ENCODE measurements at regions not wholly inside any gene's neighbourhood (a gene's known extent, or its start where the extent isn't known, plus 50 kb on each side); places are given as distances from the start of the nearest gene placed in this dataset.
"Not testable (repeated sequence)": the region's sequence is repeated elsewhere in the genome, so short reads cannot be mapped to it uniquely, and the experiment has no call there.

GRCh38 chr2:220347626-220348025 lies 720.2 kb downstream of the SLC4A3 start:
- H3K36me3 ChIP-seq (ENCODE audit: insufficient read depth, low read length) = no peaks in the 10 kb centered on the region
- H3K4me3 ChIP-seq (ENCODE audit: low read length) = no peak overlapping the region
- H3K27me3 ChIP-seq (ENCODE audit: insufficient read depth, low read length) = no peaks in the 10 kb centered on the region
- WGBS = 100% methylated on average over 2 of the region's 2 CpGs
- H3K9me3 ChIP-seq (ENCODE audit: insufficient read depth, low read depth, low read length) = no peaks in the 10 kb centered on the region
- H3K27ac ChIP-seq (ENCODE audit: low read depth, low read length) = no peak overlapping the region
- H3K4me1 ChIP-seq (ENCODE audit: insufficient read depth, low read length) = no peaks in the 10 kb centered on the region
- H3K9ac ChIP-seq (ENCODE audit: low read depth, low read length) = no peak overlapping the region

GRCh38 chr2:220348206-220348605 lies 720.8 kb downstream of the SLC4A3 start:
- H3K9ac ChIP-seq (ENCODE audit: low read depth, low read length) = no peak overlapping the region
- no peak overlapping the region for H3K4me3 ChIP-seq (ENCODE audit: low read length)
- H3K4me1 ChIP-seq (ENCODE audit: insufficient read depth, low read length) = no peaks in the 10 kb centered on the region
- H3K36me3 ChIP-seq (ENCODE audit: insufficient read depth, low read length) = no peaks in the 10 kb centered on the region
- no peak overlapping the region for H3K27ac ChIP-seq (ENCODE audit: low read depth, low read length)
- H3K9me3 ChIP-seq (ENCODE audit: insufficient read depth, low read depth, low read length) = no peaks in the 10 kb centered on the region
- H3K27me3 ChIP-seq (ENCODE audit: insufficient read depth, low read length) = no peaks in the 10 kb centered on the region
- 100% methylated on average over 2 of the region's 2 CpGs for WGBS

- no peaks in the 10 kb centered on the region for H3K36me3 ChIP-seq (ENCODE audit: insufficient read depth, low read length)
- H3K27ac ChIP-seq (ENCODE audit: low read depth, low read length) = no peak overlapping the region
- H3K4me3 ChIP-seq (ENCODE audit: low read length) = no peak overlapping the region
- no peak overlapping the region for H3K9ac ChIP-seq (ENCODE audit: low read depth, low read length)
- no peaks in the 10 kb centered on the region for H3K27me3 ChIP-seq (ENCODE audit: insufficient read depth, low read length)
- no peaks in the 10 kb centered on the region for H3K9me3 ChIP-seq (ENCODE audit: insufficient read depth, low read depth, low read length)
- H3K4me1 ChIP-seq (ENCODE audit: insufficient read depth, low read length) = 0 out of 2 replicates have a peak, but pooled peaks cover 6% of the 10 kb centered on the region
Observed at GRCh38 chr2:220353897-220354296, 726.5 kb downstream of the SLC4A3 start.

- Histone ChIP-seq H3K27me3 (ENCODE audit: insufficient read depth, low read length) (no peaks in the 10 kb centered on the region), H3K27ac (ENCODE audit: low read depth, low read length) (no peak overlapping the region), H3K9me3 (ENCODE audit: insufficient read depth, low read depth, low read length) (no peaks in the 10 kb centered on the region), H3K36me3 (ENCODE audit: insufficient read depth, low read length) (no peaks in the 10 kb centered on the region), H3K9ac (ENCODE audit: low read depth, low read length) (no peak overlapping the region), H3K4me3 (ENCODE audit: low read length) (no peak overlapping the region), H3K4me1 (ENCODE audit: insufficient read depth, low read length) (0 out of 2 replicates have a peak, but pooled peaks cover 6% of the 10 kb centered on the region)
- WGBS = 100% methylated on average over 1 of the region's 1 CpG
Observed at GRCh38 chr2:220356076-220356475, 728.6 kb downstream of the SLC4A3 start.

- H3K27ac ChIP-seq (ENCODE audit: low read depth, low read length) = no peak overlapping the region
- WGBS = 80% methylated on average over 2 of the region's 2 CpGs
- H3K27me3 ChIP-seq (ENCODE audit: insufficient read depth, low read length) = no peaks in the 10 kb centered on the region
- 0 out of 2 replicates have a peak, but pooled peaks cover 4% of the 10 kb centered on the region for H3K9me3 ChIP-seq (ENCODE audit: insufficient read depth, low read depth, low read length)
- no peak overlapping the region for H3K4me3 ChIP-seq (ENCODE audit: low read length)
- no peaks in the 10 kb centered on the region for H3K36me3 ChIP-seq (ENCODE audit: insufficient read depth, low read length)
- H3K4me1 ChIP-seq (ENCODE audit: insufficient read depth, low read length) = no peaks in the 10 kb centered on the region
- no peak overlapping the region for H3K9ac ChIP-seq (ENCODE audit: low read depth, low read length)
Observed at GRCh38 chr2:220365023-220365422, 737.6 kb downstream of the SLC4A3 start.

GRCh38 chr2:220366765-220367164 lies 739.3 kb downstream of the SLC4A3 start:
- Histone ChIP-seq H3K36me3 (ENCODE audit: insufficient read depth, low read length) (no peaks in the 10 kb centered on the region), H3K27ac (ENCODE audit: low read depth, low read length) (no peak overlapping the region), H3K9me3 (ENCODE audit: insufficient read depth, low read depth, low read length) (0 out of 2 replicates have a peak, but pooled peaks cover 4% of the 10 kb centered on the region), H3K4me3 (ENCODE audit: low read length) (no peak overlapping the region), H3K27me3 (ENCODE audit: insufficient read depth, low read length) (no peaks in the 10 kb centered on the region), H3K4me1 (ENCODE audit: insufficient read depth, low read length) (no peaks in the 10 kb centered on the region), H3K9ac (ENCODE audit: low read depth, low read length) (no peak overlapping the region)
- WGBS = no CpG with 5 or more reads among the region's 1 CpG

GRCh38 chr2:220370764-220371163 lies 743.3 kb downstream of the SLC4A3 start:
- no peaks in the 10 kb centered on the region for H3K27me3 ChIP-seq (ENCODE audit: insufficient read depth, low read length)
- peaks cover 23% of the 10 kb centered on the region for H3K4me1 ChIP-seq (ENCODE audit: insufficient read depth, low read length)
- H3K9ac ChIP-seq (ENCODE audit: low read depth, low read length) = no peak overlapping the region
- H3K4me3 ChIP-seq (ENCODE audit: low read length) = no peak overlapping the region
- no peak overlapping the region for H3K27ac ChIP-seq (ENCODE audit: low read depth, low read length)
- H3K9me3 ChIP-seq (ENCODE audit: insufficient read depth, low read depth, low read length) = 0 out of 2 replicates have a peak, but pooled peaks cover 4% of the 10 kb centered on the region
- no peaks in the 10 kb centered on the region for H3K36me3 ChIP-seq (ENCODE audit: insufficient read depth, low read length)

GRCh38 chr2:220371211-220371610 lies 743.8 kb downstream of the SLC4A3 start:
- Histone ChIP-seq H3K9me3 (ENCODE audit: insufficient read depth, low read depth, low read length) (0 out of 2 replicates have a peak, but pooled peaks cover 4% of the 10 kb centered on the region), H3K4me3 (ENCODE audit: low read length) (no peak overlapping the region), H3K4me1 (ENCODE audit: insufficient read depth, low read length) (peaks cover 27% of the 10 kb centered on the region), H3K9ac (ENCODE audit: low read depth, low read length) (no peak overlapping the region), H3K27me3 (ENCODE audit: insufficient read depth, low read length) (no peaks in the 10 kb centered on the region), H3K27ac (ENCODE audit: low read depth, low read length) (no peak overlapping the region), H3K36me3 (ENCODE audit: insufficient read depth, low read length) (no peaks in the 10 kb centered on the region)
- WGBS = 100% methylated on average over 2 of the region's 2 CpGs

GRCh38 chr2:220373878-220374277 lies 746.4 kb downstream of the SLC4A3 start:
- Histone ChIP-seq H3K36me3 (ENCODE audit: insufficient read depth, low read length) (no peaks in the 10 kb centered on the region), H3K27me3 (ENCODE audit: insufficient read depth, low read length) (no peaks in the 10 kb centered on the region), H3K9me3 (ENCODE audit: insufficient read depth, low read depth, low read length) (0 out of 2 replicates have a peak, but pooled peaks cover under 1% of the 10 kb centered on the region), H3K27ac (ENCODE audit: low read depth, low read length) (no peak overlapping the region), H3K4me3 (ENCODE audit: low read length) (no peak overlapping the region), H3K9ac (ENCODE audit: low read depth, low read length) (no peak overlapping the region), H3K4me1 (ENCODE audit: insufficient read depth, low read length) (peaks cover 27% of the 10 kb centered on the region)
- WGBS = 98% methylated on average over 2 of the region's 2 CpGs

- Histone ChIP-seq H3K27ac (ENCODE audit: low read depth, low read length) (no peak overlapping the region), H3K4me3 (ENCODE audit: low read length) (no peak overlapping the region), H3K9ac (ENCODE audit: low read depth, low read length) (no peak overlapping the region), H3K27me3 (ENCODE audit: insufficient read depth, low read length) (no peaks in the 10 kb centered on the region), H3K36me3 (ENCODE audit: insufficient read depth, low read length) (no peaks in the 10 kb centered on the region), H3K9me3 (ENCODE audit: insufficient read depth, low read depth, low read length) (0 out of 2 replicates have a peak, but pooled peaks cover 4% of the 10 kb centered on the region), H3K4me1 (ENCODE audit: insufficient read depth, low read length) (peaks cover 27% of the 10 kb centered on the region)
- 90% methylated on average over 2 of the region's 2 CpGs for WGBS
Observed at GRCh38 chr2:220374282-220374681, 746.9 kb downstream of the SLC4A3 start.

- no peaks in the 10 kb centered on the region for H3K27me3 ChIP-seq (ENCODE audit: insufficient read depth, low read length)
- H3K4me1 ChIP-seq (ENCODE audit: insufficient read depth, low read length) = peaks cover 27% of the 10 kb centered on the region
- no peak overlapping the region for H3K9ac ChIP-seq (ENCODE audit: low read depth, low read length)
- H3K27ac ChIP-seq (ENCODE audit: low read depth, low read length) = no peak overlapping the region
- 93% methylated on average over 1 of the region's 2 CpGs for WGBS
- H3K36me3 ChIP-seq (ENCODE audit: insufficient read depth, low read length) = no peaks in the 10 kb centered on the region
- no peak overlapping the region for H3K4me3 ChIP-seq (ENCODE audit: low read length)
- 0 out of 2 replicates have a peak, but pooled peaks cover 4% of the 10 kb centered on the region for H3K9me3 ChIP-seq (ENCODE audit: insufficient read depth, low read depth, low read length)
Observed at GRCh38 chr2:220377482-220378155, 750.2 kb downstream of the SLC4A3 start.

GRCh38 chr2:220387758-220388157 lies 760.3 kb downstream of the SLC4A3 start:
- not testable (repeated sequence) for H3K9ac ChIP-seq (ENCODE audit: low read depth, low read length); H3K4me3 ChIP-seq (ENCODE audit: low read length); H3K27me3 ChIP-seq (ENCODE audit: insufficient read depth, low read length); H3K27ac ChIP-seq (ENCODE audit: low read depth, low read length); H3K36me3 ChIP-seq (ENCODE audit: insufficient read depth, low read length); H3K4me1 ChIP-seq (ENCODE audit: insufficient read depth, low read length)
- H3K9me3 ChIP-seq (ENCODE audit: insufficient read depth, low read depth, low read length) = peaks cover 12% of the 10 kb centered on the region; the same call in 1 of the 2 replicates
- 91% methylated on average over 8 of the region's 8 CpGs for WGBS
